Sigmoid colon (tissue), 6 donors: ENCODE measurements at regions not wholly inside any gene's neighbourhood (a gene's known extent, or its start where the extent isn't known, plus 50 kb on each side); places are given as distances from the start of the nearest gene placed in this dataset.

Experiments
- DNase-seq: peaks from one replicate; pipeline ENCODE4 v3.0.0-alpha.2; 2019
- H3K27ac ChIP-seq, 4 donors: fragments of 200-600 bp; sonication (generic); one replicate each; pipeline ENCODE4 v1.5.1; 2016 to 2019; ENCODE audit warnings: mild to moderate bottlenecking in 1 of 4
- H3K27me3 ChIP-seq, 3 donors: fragments of 200-600 bp; sonication (generic); one replicate each; pipeline ENCODE4 v1.5.1; 2019; ENCODE audit warnings: mild to moderate bottlenecking in 1 of 3
- H3K36me3 ChIP-seq, 4 donors: fragments of 200-600 bp; sonication (generic); one replicate each; pipeline ENCODE4 v1.5.1; 2016 to 2019
- H3K4me1 ChIP-seq, 4 donors: fragments of 200-600 bp; sonication (generic); one replicate each; pipeline ENCODE4 v1.5.1; 2017 to 2019
- H3K4me3 ChIP-seq, 4 donors: fragments of 200-600 bp; sonication (generic); one replicate each; pipeline ENCODE4 v1.5.1; 2017 to 2019; ENCODE audit warnings: mild to moderate bottlenecking in 2 of 4, moderate library complexity in 1 of 4
- H3K9me3 ChIP-seq, 4 donors: fragments of 200-600 bp in 3 of 4; sonication (generic) in 3 of 4; one replicate each; pipeline versions ENCODE4 v1.5.1 to v1.6.1; 2013 to 2019
- EP300 ChIP-seq, 4 donors: sonication (generic); formaldehyde crosslinking; IDR thresholded peaks; one replicate each; pipeline ENCODE4 v1.6.1; 2017; ENCODE audit warnings: antibody characterized with exemption in 4 of 4
- POLR2A ChIP-seq, 2 donors: fragments of 450-650 bp; IDR thresholded peaks; one replicate each; pipeline ENCODE4 v1.6.1; 2016; ENCODE audit warnings: antibody characterized with exemption in 2 of 2, mild to moderate bottlenecking in 2 of 2, moderate library complexity in 2 of 2
- POLR2AphosphoS5 ChIP-seq, 4 donors: sonication (generic); formaldehyde crosslinking; IDR thresholded peaks; one replicate each; pipeline ENCODE4 v1.6.1; 2017; ENCODE audit warnings: antibody characterized with exemption in 4 of 4
- WGBS, 2 donors: extraction: QIAGEN DNeasy Blood & Tissue Kit; methylation state at CpG; one replicate each; pipeline ENCODE4 v1.1.7; 2013; 5-methylcytosine and 5-hydroxymethylcytosine counted together
- intact Hi-C: fragments of 100-400 bp; cut with DNase I; formaldehyde crosslinking; loops from one replicate; pipeline ENCODE4 v1.15.1; 2023
- TF ChIP-seq, protein P1 (sequence below), 4 experiments: fragments of 450-650 bp in 3 of 4; fragments of 200-600 bp in 1 of 4; IDR thresholded peaks; one replicate each; pipeline ENCODE4 v1.5.1; 2016 to 2019; ENCODE audit warnings: antibody characterized with exemption in 4 of 4, mild to moderate bottlenecking in 3 of 4, moderate library complexity in 2 of 4
- donor health status: healthy with polysubstance abuse.
- donor health status: healthy.

DNA sequence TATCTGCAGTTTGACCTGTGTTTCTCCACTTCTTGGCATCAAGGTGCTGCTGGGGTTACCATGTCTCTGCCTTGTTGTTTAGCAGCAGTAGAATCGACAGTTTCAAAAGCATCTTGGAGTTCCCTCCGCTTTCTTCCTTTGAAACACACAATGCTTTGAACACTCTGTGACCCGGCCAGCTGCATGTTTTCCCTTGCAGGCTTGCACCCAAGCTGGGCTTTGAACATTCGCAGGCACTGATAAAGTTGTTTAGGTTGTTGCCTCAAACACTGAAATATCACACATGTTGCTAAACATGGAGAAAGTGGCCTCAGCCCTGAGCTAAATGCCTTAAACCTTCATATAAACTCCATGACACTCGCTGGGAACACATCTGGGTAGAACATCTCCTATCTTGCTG lies 251.7 kb downstream of the TSN start:
- no peak for DNase-seq
- Histone ChIP-seq H3K27me3 (no peaks in the 10 kb centered on the region), H3K9me3 (no peaks in the 10 kb centered on the region), H3K4me3 (no peak overlapping the region), H3K36me3 (no peaks in the 10 kb centered on the region), H3K4me1 (no peaks in the 10 kb centered on the region), H3K27ac (no peak overlapping the region)
- intact Hi-C loops, result no loop called here
- TF ChIP-seq EP300 (IDR thresholded peaks at IDR 0.05), result no peak
- no peak for TF ChIP-seq POLR2AphosphoS5 (IDR thresholded peaks at IDR 0.05)
- TF ChIP-seq POLR2A (IDR thresholded peaks at IDR 0.05), result no peak
- WGBS, 2 donors, result 65 to 77% methylated on average over 5 of the region's 5 CpGs

DNA sequence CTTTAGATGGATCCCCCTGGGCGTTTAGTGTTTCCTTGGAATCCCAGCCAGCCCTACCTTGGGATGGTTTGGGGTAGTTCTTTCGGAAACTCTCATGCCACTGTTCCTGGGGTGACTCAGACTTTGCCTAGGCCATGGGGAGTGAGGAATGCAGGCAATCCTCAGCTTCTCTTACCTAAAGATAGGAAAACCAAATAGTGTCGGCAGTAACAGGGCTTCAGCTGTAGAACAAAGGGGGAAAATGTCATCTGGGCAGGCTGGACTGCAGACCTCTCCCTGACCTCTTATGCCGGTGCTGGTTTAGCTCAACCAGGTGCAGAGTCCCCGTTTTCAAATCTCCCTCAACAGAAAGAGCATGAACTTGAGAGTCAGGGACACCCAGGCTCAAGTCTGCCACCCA lies 252.1 kb downstream of the TSN start:
- WGBS, 2 donors, result 71 to 74% methylated on average over 5 of the region's 5 CpGs
- Histone ChIP-seq H3K4me3 (no peak overlapping the region), H3K4me1 (no peaks in the 10 kb centered on the region), H3K36me3 (no peaks in the 10 kb centered on the region), H3K9me3 (no peaks in the 10 kb centered on the region), H3K27me3 (no peaks in the 10 kb centered on the region), H3K27ac (no peak overlapping the region)
- no peak for DNase-seq
- intact Hi-C loops, result no loop called here
- TF ChIP-seq EP300 (IDR thresholded peaks at IDR 0.05) (no peak), POLR2A (IDR thresholded peaks at IDR 0.05) (no peak), POLR2AphosphoS5 (IDR thresholded peaks at IDR 0.05) (no peak)
- TF ChIP-seq, protein P1, sequence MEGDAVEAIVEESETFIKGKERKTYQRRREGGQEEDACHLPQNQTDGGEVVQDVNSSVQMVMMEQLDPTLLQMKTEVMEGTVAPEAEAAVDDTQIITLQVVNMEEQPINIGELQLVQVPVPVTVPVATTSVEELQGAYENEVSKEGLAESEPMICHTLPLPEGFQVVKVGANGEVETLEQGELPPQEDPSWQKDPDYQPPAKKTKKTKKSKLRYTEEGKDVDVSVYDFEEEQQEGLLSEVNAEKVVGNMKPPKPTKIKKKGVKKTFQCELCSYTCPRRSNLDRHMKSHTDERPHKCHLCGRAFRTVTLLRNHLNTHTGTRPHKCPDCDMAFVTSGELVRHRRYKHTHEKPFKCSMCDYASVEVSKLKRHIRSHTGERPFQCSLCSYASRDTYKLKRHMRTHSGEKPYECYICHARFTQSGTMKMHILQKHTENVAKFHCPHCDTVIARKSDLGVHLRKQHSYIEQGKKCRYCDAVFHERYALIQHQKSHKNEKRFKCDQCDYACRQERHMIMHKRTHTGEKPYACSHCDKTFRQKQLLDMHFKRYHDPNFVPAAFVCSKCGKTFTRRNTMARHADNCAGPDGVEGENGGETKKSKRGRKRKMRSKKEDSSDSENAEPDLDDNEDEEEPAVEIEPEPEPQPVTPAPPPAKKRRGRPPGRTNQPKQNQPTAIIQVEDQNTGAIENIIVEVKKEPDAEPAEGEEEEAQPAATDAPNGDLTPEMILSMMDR (IDR thresholded peaks at IDR 0.05), result no peak

DNA sequence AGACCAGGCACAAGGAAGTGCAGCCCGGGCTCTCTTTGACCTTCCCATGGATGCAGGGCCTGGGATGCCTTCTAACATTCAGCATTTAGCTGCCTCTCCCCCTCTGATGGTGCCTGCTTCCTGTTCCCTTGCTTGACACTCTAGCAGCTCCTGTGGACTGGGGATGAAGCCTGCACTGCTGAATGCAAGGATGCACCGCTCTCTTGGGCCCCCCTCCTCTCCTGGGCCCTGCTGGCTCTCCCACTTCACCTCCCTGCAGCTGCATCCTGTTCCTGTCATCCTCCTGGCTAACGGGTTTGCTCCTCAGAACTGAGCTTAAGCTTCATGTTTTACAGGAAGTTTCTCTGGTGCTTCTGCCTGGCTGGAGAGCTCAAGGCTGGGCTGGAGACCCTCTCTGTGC lies 254.1 kb downstream of the TSN start:
- Histone ChIP-seq H3K4me1 (no peaks in the 10 kb centered on the region), H3K9me3 (no peaks in the 10 kb centered on the region), H3K27ac (no peak overlapping the region), H3K4me3 (no peak overlapping the region), H3K27me3 (no peaks in the 10 kb centered on the region), H3K36me3 (no peaks in the 10 kb centered on the region)
- intact Hi-C loops, result no loop called here
- DNase-seq, result no peak
- no peak for TF ChIP-seq POLR2AphosphoS5 (IDR thresholded peaks at IDR 0.05)
- no peak for TF ChIP-seq POLR2A (IDR thresholded peaks at IDR 0.05)
- TF ChIP-seq, protein P1 (IDR thresholded peaks at IDR 0.05), result no peak
- TF ChIP-seq EP300 (IDR thresholded peaks at IDR 0.05), result no peak
- WGBS, 2 donors, result 44 to 65% methylated on average over 3 of the region's 3 CpGs

DNA sequence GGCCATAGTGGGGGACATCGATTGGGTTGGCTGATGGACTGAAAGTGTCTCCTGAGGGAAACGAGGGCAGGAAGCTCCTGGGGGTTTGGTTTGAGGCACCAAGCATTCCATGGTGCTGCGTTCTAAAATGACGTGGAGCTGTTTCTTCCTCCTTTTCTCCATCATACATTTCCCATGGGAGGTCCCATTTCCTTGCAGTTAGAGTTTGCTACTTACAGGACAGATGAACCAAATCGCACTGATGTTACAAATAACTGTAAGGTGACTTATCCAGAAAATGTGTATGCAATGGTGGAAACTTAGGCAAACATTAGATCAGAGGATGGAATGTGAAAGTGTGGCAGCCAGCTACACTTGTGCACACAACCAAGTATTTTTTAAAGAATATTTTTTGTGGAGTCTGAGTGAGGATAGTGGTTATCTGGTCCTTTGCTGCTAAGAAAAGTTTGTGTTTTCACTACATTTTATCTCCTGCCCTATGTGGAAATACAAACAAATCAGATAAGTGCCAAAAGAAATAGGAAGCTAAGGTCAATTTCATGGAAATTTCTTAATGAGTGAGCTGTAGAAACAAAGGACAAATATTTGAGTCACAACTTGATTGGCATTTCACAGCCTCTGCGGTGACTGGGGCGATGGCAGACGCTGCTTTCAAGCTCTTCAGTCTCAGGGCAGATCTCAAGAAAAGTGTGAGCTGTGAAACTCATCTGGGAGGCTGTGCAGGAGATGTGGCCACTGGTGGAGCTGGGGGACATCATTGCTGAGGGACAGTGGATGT lies 256.2 kb downstream of the TSN start:
- DNase-seq, result no peak

DNA sequence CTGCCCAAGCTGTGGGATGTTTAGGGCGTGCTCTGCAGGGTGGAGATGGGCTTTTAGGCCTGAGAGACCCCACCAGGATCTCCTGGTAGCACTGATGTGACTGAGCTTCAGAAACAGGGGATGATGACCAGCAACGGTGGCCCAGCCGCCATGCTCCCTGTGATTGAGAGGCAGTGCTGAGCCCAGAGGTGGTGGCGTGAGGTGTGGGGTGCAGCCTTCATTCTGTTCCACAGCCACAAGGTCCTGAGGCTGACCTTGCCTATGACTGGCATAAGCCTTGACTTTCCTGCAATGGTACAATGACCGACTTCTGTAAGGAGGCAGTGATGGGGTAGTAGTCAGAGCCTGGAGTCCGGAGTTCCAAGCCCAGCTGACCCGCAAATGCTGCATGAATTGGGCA lies 263.3 kb downstream of the TSN start:
- H3K4me1 ChIP-seq, result peaks cover 0 to 3% (median 0%) of the 10 kb centered on the region in 4 donors
- no peaks in the 10 kb centered on the region for H3K36me3 ChIP-seq
- no peaks in the 10 kb centered on the region for H3K27me3 ChIP-seq
- H3K4me3 ChIP-seq, result no peak overlapping the region
- H3K9me3 ChIP-seq, result no peaks in the 10 kb centered on the region
- intact Hi-C loops, result no loop called here
- no peak overlapping the region for H3K27ac ChIP-seq
- 78 to 93% methylated on average over 7 of the region's 7 CpGs for WGBS, 2 donors
- no peak for DNase-seq
- TF ChIP-seq EP300 (IDR thresholded peaks at IDR 0.05) (no peak), POLR2A (IDR thresholded peaks at IDR 0.05) (no peak), POLR2AphosphoS5 (IDR thresholded peaks at IDR 0.05) (no peak)
- TF ChIP-seq, protein P1 (IDR thresholded peaks at IDR 0.05), result no peak

More for the DNA sequence above, 256.2 kb downstream of the TSN start:
- H3K27ac ChIP-seq, result no peak overlapping the region
- TF ChIP-seq, protein P1 (IDR thresholded peaks at IDR 0.05), result no peak
- no peak for TF ChIP-seq POLR2A (IDR thresholded peaks at IDR 0.05)
- no peak for TF ChIP-seq POLR2AphosphoS5 (IDR thresholded peaks at IDR 0.05)
- no peak for TF ChIP-seq EP300 (IDR thresholded peaks at IDR 0.05)
- no peaks in the 10 kb centered on the region for H3K9me3 ChIP-seq
- H3K27me3 ChIP-seq, result no peaks in the 10 kb centered on the region
- intact Hi-C loops, result no loop called here
- H3K4me3 ChIP-seq, result no peak overlapping the region
- no peaks in the 10 kb centered on the region for H3K36me3 ChIP-seq
- no peaks in the 10 kb centered on the region for H3K4me1 ChIP-seq
- 75 to 88% methylated on average over 8 of the region's 8 CpGs for WGBS, 2 donors
